Stimulated activated CD4-positive, alpha-beta T cell treated with anti-CD3 and anti-CD28 coated beads, Interleukin-12 subunit alpha, Interleukin-12 subunit beta, amount 100 ng/mL, for 24 hours (primary cell): ENCODE measurements at regions not wholly inside any gene's neighbourhood (a gene's known extent, or its start where the extent isn't known, plus 50 kb on each side); places are given as distances from the start of the nearest gene placed in this dataset.

Source experiments
- DNase-seq, 2 experiments: peaks; one replicate each; pipeline ENCODE4 v3.0.0-alpha.2; 2020; ENCODE audit warnings: low read depth in 2 of 2

GRCh38 chr6:147817042-147817689, 308.7 kb downstream of the SAMD5 start:
- DNase-seq = no peak

GRCh38 chr6:147820520-147820919, 312.0 kb downstream of the SAMD5 start:
- DNase-seq = no peak

- DNase-seq = no peak
Measured at GRCh38 chr6:147821295-147821897, 312.9 kb downstream of the SAMD5 start.

- DNase-seq = no peak
Measured at GRCh38 chr6:147823936-147824335, 315.4 kb downstream of the SAMD5 start.

GRCh38 chr6:147825848-147826247, 317.4 kb downstream of the SAMD5 start:
- no peak for DNase-seq

GRCh38 chr6:147826698-147827097, 318.2 kb downstream of the SAMD5 start:
- DNase-seq = no peak

GRCh38 chr6:147829418-147829817, 320.9 kb downstream of the SAMD5 start:
- no peak for DNase-seq

- DNase-seq = no peak
Measured at GRCh38 chr6:147829835-147830234, 321.3 kb downstream of the SAMD5 start.

- no peak for DNase-seq
Measured at GRCh38 chr6:147831356-147831755, 322.9 kb downstream of the SAMD5 start.

GRCh38 chr6:147833607-147834006, 325.1 kb downstream of the SAMD5 start:
- DNase-seq = no peak

- no peak for DNase-seq
Measured at GRCh38 chr6:147834084-147834776, 325.7 kb downstream of the SAMD5 start.

GRCh38 chr6:147837540-147837939, 329.1 kb downstream of the SAMD5 start:
- DNase-seq = no peak

GRCh38 chr6:147839708-147840610, 331.5 kb downstream of the SAMD5 start:
- DNase-seq = no peak

GRCh38 chr6:147841547-147842148, 333.2 kb downstream of the SAMD5 start:
- DNase-seq = no peak

- no peak for DNase-seq
Measured at GRCh38 chr6:147849401-147850330, 341.2 kb downstream of the SAMD5 start.

GRCh38 chr6:147852772-147853171, 344.3 kb downstream of the SAMD5 start:
- no peak for DNase-seq

- no peak for DNase-seq
Measured at GRCh38 chr6:147853574-147853973, 345.1 kb downstream of the SAMD5 start.

GRCh38 chr6:147855803-147856482, 347.5 kb downstream of the SAMD5 start:
- no peak for DNase-seq

GRCh38 chr6:147856687-147857086, 348.2 kb downstream of the SAMD5 start:
- DNase-seq = no peak

- no peak for DNase-seq
Measured at GRCh38 chr6:147858421-147858820, 349.9 kb downstream of the SAMD5 start.
